Liver (tissue), 2 donors: ENCODE measurements at regions not wholly inside any gene's neighbourhood (a gene's known extent, or its start where the extent isn't known, plus 50 kb on each side); places are given as distances from the start of the nearest gene placed in this dataset.

Source experiments
- YY1 ChIP-seq: IDR thresholded peaks from 2 replicates; pipeline ENCODE4 v1.6.1; 2016; ENCODE audit warnings: antibody characterized with exemption, mild to moderate bottlenecking
- TF ChIP-seq, protein P1 (sequence below): fragments of 150-350 bp; IDR thresholded peaks from 2 replicates; pipeline ENCODE4 v1.5.1; 2017; ENCODE audit warnings: improper control_type of control experiment, low read depth, low read length; ENCODE audit not compliant: missing input control
- TF ChIP-seq, protein P2 (sequence below): IDR thresholded peaks from 2 replicates; pipeline ENCODE4 v1.6.1; 2016; ENCODE audit warnings: antibody characterized with exemption
- donor health status: healthy.

DNA sequence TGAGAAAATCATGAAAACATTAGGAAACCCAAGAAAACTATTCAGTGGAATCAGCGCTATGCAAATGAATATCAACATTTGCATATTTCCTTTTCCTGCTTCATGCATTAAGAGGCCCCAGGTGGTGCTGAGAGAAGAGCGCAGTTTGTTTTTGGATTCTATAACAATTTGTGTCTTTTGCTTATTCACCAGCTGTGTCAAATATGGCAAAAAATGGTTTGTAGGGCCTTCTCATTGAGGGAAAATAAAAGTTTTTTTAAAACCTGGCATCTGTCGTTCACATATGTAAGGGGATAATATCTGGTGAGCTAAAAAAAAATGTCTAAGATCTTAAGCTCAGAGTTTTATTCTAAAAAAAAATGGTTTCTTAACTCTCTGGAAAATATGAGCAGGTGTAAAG is 122.5 kb upstream of the ROBO2 start:
- TF ChIP-seq, protein P1, sequence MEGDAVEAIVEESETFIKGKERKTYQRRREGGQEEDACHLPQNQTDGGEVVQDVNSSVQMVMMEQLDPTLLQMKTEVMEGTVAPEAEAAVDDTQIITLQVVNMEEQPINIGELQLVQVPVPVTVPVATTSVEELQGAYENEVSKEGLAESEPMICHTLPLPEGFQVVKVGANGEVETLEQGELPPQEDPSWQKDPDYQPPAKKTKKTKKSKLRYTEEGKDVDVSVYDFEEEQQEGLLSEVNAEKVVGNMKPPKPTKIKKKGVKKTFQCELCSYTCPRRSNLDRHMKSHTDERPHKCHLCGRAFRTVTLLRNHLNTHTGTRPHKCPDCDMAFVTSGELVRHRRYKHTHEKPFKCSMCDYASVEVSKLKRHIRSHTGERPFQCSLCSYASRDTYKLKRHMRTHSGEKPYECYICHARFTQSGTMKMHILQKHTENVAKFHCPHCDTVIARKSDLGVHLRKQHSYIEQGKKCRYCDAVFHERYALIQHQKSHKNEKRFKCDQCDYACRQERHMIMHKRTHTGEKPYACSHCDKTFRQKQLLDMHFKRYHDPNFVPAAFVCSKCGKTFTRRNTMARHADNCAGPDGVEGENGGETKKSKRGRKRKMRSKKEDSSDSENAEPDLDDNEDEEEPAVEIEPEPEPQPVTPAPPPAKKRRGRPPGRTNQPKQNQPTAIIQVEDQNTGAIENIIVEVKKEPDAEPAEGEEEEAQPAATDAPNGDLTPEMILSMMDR: no peak
- no peak for TF ChIP-seq YY1
- TF ChIP-seq, protein P2, sequence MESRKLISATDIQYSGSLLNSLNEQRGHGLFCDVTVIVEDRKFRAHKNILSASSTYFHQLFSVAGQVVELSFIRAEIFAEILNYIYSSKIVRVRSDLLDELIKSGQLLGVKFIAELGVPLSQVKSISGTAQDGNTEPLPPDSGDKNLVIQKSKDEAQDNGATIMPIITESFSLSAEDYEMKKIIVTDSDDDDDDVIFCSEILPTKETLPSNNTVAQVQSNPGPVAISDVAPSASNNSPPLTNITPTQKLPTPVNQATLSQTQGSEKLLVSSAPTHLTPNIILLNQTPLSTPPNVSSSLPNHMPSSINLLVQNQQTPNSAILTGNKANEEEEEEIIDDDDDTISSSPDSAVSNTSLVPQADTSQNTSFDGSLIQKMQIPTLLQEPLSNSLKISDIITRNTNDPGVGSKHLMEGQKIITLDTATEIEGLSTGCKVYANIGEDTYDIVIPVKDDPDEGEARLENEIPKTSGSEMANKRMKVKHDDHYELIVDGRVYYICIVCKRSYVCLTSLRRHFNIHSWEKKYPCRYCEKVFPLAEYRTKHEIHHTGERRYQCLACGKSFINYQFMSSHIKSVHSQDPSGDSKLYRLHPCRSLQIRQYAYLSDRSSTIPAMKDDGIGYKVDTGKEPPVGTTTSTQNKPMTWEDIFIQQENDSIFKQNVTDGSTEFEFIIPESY: no peak
